Activated naive CD4-positive, alpha-beta T cell treated with anti-CD3 and anti-CD28 coated beads, Interleukin-2, amount 50 U/mL, for 24 hours (primary cell): ENCODE measurements at regions not wholly inside any gene's neighbourhood (a gene's known extent, or its start where the extent isn't known, plus 50 kb on each side); places are given as distances from the start of the nearest gene placed in this dataset.
A peak's percentile ranks its signal among the peaks of the same experiment; 100 is the strongest.

Experiments used
- H3K27ac Mint-ChIP-seq: one replicate; pipeline ENCODE4 v1.8.0; 2021; ENCODE audit warnings: mild to moderate bottlenecking, mixed read lengths
- H3K27me3 Mint-ChIP-seq: one replicate; pipeline ENCODE4 v1.8.0; 2021; ENCODE audit warnings: mixed read lengths
- H3K36me3 Mint-ChIP-seq: one replicate; pipeline ENCODE4 v1.8.0; 2021; ENCODE audit warnings: mixed read lengths
- H3K4me1 Mint-ChIP-seq: one replicate; pipeline ENCODE4 v1.8.0; 2021; ENCODE audit warnings: mixed read lengths
- H3K4me3 Mint-ChIP-seq: one replicate; pipeline ENCODE4 v1.8.0; 2021; ENCODE audit warnings: mild to moderate bottlenecking, mixed read lengths
- H3K9me3 Mint-ChIP-seq: one replicate; pipeline ENCODE4 v1.8.0; 2021; ENCODE audit warnings: mixed read lengths

DNA sequence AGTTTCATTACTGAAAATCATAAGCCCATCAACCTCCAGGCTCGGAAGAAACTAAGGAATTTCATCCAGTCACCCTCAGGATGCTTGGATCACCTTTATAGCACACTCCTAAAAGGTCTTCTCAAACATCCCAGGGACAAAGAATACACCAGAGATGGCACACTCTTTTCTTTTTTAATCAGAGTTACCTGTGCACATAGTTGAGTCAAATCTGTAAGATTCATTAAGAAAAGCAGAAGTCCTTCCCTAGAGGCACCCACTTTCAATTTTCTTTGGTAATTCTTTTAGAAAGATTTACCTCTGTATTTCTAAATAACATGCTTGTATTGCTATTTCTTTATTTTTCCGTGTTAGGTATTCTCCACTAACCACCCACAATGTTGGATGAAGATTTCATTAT, 50.6 kb upstream of the IL6 start:
- H3K27me3 Mint-ChIP-seq: no peaks in the 10 kb centered on the region
- H3K9me3 Mint-ChIP-seq: peaks cover 12% of the 10 kb centered on the region
- H3K4me3 Mint-ChIP-seq: peak overlapping the region; percentile 16
- H3K4me1 Mint-ChIP-seq: peaks cover 87% of the 10 kb centered on the region
- H3K27ac Mint-ChIP-seq: peak overlapping the region; percentile 71
- peaks cover 1% of the 10 kb centered on the region for H3K36me3 Mint-ChIP-seq

DNA sequence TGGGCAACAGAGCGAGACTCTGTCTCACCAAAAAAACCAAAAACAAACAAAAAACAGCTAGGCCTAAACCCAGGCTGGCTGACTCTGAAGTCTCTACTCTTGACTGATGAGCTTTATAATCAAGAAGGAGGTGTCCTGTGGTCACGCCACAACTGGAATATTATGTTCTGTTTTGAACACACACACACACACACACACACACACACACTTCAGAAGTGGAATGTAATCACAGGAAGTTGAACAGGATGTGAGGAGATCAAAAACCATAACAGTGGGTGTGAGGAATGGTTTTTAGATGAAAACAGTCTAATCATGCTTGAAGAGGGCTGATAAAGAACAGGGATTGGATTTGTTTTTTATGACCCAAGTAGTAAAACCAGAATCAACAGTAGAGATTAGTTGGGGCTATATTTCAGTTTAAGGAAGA, 51.1 kb upstream of the IL6 start:
- H3K27me3 Mint-ChIP-seq: no peaks in the 10 kb centered on the region
- peaks cover 87% of the 10 kb centered on the region for H3K4me1 Mint-ChIP-seq
- H3K27ac Mint-ChIP-seq: peak overlapping the region; percentile 71
- H3K36me3 Mint-ChIP-seq: peaks cover 1% of the 10 kb centered on the region
- peaks cover 12% of the 10 kb centered on the region for H3K9me3 Mint-ChIP-seq
- peak overlapping the region; percentile 16 for H3K4me3 Mint-ChIP-seq

GRCh38 chr7:22675421-22675820, 51.6 kb upstream of the IL6 start:
- Mint-ChIP-seq H3K9me3 (peaks cover 12% of the 10 kb centered on the region), H3K27me3 (no peaks in the 10 kb centered on the region), H3K4me1 (peaks cover 82% of the 10 kb centered on the region), H3K27ac (peak overlapping the region; percentile 61), H3K4me3 (no peak overlapping the region), H3K36me3 (peaks cover 1% of the 10 kb centered on the region)

- peaks cover 12% of the 10 kb centered on the region for H3K9me3 Mint-ChIP-seq
- H3K27me3 Mint-ChIP-seq: no peaks in the 10 kb centered on the region
- peak overlapping the region; percentile 34 for H3K4me3 Mint-ChIP-seq
- peaks cover 1% of the 10 kb centered on the region for H3K36me3 Mint-ChIP-seq
- peak overlapping the region; percentile 73 for H3K27ac Mint-ChIP-seq
- H3K4me1 Mint-ChIP-seq: peaks cover 65% of the 10 kb centered on the region
Observed at GRCh38 chr7:22672846-22673680, 53.9 kb upstream of the IL6 start.

DNA sequence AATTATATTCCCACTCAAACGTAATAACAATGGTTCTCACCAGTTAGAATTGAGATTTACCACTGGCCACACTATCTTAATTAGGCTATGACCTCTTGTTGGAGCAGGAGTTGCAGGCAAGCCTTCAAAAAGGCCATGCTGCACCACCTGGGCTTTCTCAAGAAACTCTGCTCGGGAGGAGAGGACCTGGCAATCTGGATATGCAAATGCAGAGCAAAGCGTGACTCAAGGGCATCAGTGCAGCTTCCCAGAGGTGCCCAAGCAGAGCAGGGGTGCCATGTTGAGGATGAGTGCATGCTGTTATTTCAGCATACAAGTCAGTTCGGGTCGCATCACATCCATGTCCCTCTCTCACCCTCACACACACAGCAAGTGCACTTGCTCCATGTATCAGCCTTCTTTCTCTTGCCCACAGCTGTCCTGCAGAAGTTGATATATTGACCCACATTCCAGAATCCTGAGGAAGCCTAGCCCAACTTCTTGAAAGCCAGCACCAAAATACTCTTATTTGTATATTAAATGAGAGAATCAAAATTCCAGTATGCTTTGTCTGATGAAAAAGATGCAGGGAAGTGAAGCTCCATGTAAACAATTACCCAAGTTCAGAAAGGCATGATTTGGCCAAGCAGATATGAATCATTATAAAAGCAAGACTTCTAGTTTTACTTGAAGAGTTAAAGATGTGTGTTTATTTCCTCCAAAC, 55.7 kb upstream of the IL6 start:
- H3K27me3 Mint-ChIP-seq: no peaks in the 10 kb centered on the region

DNA sequence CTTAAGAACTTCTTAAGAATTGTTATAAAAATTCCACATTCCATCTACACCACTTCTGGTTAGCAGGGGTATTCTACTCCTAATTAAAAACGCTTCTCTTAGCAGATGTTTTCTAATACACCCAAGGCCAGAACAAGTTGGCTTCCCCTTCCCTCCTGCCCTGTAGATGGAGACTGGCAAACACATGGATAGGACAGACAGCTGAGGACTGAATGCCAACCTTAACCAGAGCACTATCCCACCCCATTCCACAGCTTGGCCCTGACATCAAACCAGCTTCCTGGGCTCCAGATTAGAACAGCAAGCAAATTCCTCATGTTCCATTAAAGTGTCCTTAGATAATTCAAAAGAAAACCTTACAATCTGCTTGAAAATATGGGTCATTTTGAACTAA, 56.6 kb upstream of the IL6 start:
- H3K27me3 Mint-ChIP-seq: no peaks in the 10 kb centered on the region
- H3K4me3 Mint-ChIP-seq: no peak overlapping the region
- H3K27ac Mint-ChIP-seq: no peak overlapping the region
- H3K36me3 Mint-ChIP-seq: peaks cover 1% of the 10 kb centered on the region
- peaks cover 12% of the 10 kb centered on the region for H3K9me3 Mint-ChIP-seq
- H3K4me1 Mint-ChIP-seq: peaks cover 48% of the 10 kb centered on the region

More for the DNA sequence above, 55.7 kb upstream of the IL6 start:
- H3K4me1 Mint-ChIP-seq: peaks cover 49% of the 10 kb centered on the region
- H3K4me3 Mint-ChIP-seq: no peak overlapping the region
- peaks cover 12% of the 10 kb centered on the region for H3K9me3 Mint-ChIP-seq
- H3K27ac Mint-ChIP-seq: no peak overlapping the region
- peaks cover 1% of the 10 kb centered on the region for H3K36me3 Mint-ChIP-seq

DNA sequence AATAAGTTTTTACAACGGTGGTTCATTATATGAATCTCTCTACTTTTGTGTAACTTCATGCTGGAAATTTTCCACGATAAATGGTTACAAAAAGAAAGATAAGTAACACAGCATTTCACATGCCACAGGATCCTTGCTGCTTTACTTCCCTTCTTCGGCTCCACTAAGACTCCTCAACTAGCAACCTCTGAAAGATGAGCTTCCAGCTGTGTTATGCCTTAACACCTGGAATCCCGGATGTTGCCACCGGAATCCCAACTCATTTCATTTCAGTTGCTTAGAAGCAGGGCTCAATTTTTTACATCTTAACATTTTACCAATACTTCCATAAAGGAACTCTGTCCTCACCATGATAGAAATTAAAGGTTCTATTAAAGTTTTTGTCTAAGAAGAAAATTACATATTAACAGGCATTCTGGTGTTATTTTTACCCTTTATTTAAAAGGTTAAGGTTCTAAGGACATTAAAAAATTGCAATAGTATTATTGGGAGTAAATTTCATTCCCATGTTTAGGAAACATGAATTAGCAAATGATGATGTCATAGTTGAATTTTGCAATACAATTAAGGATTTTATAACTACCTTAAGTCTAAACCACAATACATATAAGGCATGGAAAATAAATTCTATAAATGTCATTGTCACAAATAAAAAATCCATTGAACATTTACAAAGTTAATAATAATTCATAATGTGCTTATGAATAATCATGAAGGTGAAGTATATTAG, 57.1 kb upstream of the IL6 start:
- Mint-ChIP-seq H3K27ac (no peak overlapping the region), H3K27me3 (no peaks in the 10 kb centered on the region), H3K36me3 (peaks cover 1% of the 10 kb centered on the region), H3K4me3 (no peak overlapping the region), H3K9me3 (peaks cover 12% of the 10 kb centered on the region), H3K4me1 (peaks cover 43% of the 10 kb centered on the region)

GRCh38 chr7:22668971-22669401, 58.0 kb upstream of the IL6 start:
- Mint-ChIP-seq H3K9me3 (peaks cover 12% of the 10 kb centered on the region), H3K36me3 (peaks cover 1% of the 10 kb centered on the region), H3K4me3 (no peak overlapping the region), H3K4me1 (peaks cover 38% of the 10 kb centered on the region), H3K27me3 (no peaks in the 10 kb centered on the region), H3K27ac (no peak overlapping the region)

DNA sequence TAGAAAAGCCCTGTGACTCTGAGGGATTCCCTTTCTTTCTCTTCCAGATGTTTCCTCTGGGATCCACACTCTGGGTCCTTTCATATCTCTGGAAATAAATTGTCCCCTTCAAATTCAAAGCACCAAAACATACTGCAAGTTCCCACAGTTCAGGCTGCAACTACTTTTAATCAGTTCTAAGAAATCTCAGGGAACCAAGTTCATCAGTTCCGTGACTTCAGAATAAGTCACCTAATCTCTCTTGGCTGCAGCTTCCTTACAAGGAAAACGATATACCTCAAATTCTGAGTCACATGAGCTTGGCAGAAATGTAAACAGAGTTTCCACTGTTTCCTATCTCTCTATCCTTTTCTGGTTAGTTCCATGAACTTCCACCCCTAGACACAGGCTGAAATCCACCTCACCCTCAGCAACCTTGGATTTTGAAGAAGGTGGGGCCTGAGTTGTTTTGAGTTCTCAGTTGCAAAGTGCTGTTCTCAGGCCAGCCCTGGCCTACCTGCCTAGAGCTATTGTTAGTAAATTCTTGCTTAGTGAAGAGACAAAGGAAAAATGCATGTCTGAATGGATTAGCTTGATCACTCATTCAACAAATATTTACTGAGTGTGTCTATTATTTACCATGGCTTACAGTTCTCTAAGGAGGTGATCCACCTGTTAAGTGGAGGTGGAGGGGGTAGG, 59.3 kb upstream of the IL6 start:
- H3K36me3 Mint-ChIP-seq: peaks cover 1% of the 10 kb centered on the region
- H3K4me3 Mint-ChIP-seq: no peak overlapping the region
- H3K27ac Mint-ChIP-seq: peak overlapping the region; percentile 35
- H3K27me3 Mint-ChIP-seq: no peaks in the 10 kb centered on the region
- peaks cover 4% of the 10 kb centered on the region for H3K9me3 Mint-ChIP-seq
- H3K4me1 Mint-ChIP-seq: peaks cover 37% of the 10 kb centered on the region

GRCh38 chr7:22667187-22667561, 59.8 kb upstream of the IL6 start:
- Mint-ChIP-seq H3K9me3 (no peaks in the 10 kb centered on the region), H3K27ac (no peak overlapping the region), H3K4me1 (peaks cover 37% of the 10 kb centered on the region), H3K4me3 (no peak overlapping the region), H3K36me3 (no peaks in the 10 kb centered on the region), H3K27me3 (no peaks in the 10 kb centered on the region)

- H3K4me3 Mint-ChIP-seq: no peak overlapping the region
- no peak overlapping the region for H3K27ac Mint-ChIP-seq
- H3K9me3 Mint-ChIP-seq: no peaks in the 10 kb centered on the region
- H3K4me1 Mint-ChIP-seq: peaks cover 37% of the 10 kb centered on the region
- H3K36me3 Mint-ChIP-seq: no peaks in the 10 kb centered on the region
- H3K27me3 Mint-ChIP-seq: no peaks in the 10 kb centered on the region
Observed at GRCh38 chr7:22666732-22667131, 60.3 kb upstream of the IL6 start.

- Mint-ChIP-seq H3K4me3 (no peak overlapping the region), H3K27me3 (no peaks in the 10 kb centered on the region), H3K27ac (no peak overlapping the region), H3K4me1 (peaks cover 32% of the 10 kb centered on the region), H3K36me3 (no peaks in the 10 kb centered on the region), H3K9me3 (no peaks in the 10 kb centered on the region)
Observed at GRCh38 chr7:22665923-22666322, 61.1 kb upstream of the IL6 start.

DNA sequence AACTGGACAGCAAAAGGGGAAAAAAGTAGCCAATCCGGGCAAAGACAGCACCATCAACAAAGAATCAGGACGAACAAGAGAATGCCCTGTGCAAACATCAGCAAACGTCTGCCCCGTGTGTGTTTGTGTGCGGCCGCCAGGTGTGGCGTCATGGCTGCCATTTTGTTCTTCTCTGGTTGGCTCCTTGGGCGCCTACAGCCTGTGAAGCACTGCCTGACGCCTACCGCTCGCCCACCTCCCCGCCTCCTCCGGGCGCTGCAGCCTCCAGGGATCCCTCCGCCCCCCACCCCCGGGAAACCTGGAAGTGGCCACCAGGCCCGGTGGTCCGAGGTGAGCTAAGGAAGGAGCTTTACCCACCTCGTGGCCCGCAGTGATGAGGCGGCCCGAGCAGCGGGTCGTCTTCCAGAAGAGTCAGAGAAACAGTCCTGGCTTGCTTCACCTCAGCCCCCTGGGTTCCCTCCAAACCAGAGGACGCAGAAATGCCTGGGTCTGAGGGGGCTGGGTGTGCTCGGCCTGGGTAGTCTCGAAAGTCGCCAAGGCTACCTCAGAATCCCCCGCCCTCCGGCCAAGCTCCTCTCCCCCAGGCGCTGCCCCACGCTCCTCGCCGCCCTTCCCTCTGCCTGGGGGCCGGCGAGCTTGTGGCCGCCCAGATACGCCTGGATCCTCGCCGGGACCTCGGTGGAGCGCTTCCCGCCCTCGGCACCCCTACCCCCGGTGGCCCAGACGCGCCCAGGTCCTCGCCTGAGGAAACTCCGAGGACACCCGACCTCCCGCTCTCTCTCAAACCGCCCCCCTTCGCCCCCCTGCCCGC, 61.8 kb upstream of the IL6 start:
- Mint-ChIP-seq H3K36me3 (no peaks in the 10 kb centered on the region), H3K4me1 (peaks cover 32% of the 10 kb centered on the region)

DNA sequence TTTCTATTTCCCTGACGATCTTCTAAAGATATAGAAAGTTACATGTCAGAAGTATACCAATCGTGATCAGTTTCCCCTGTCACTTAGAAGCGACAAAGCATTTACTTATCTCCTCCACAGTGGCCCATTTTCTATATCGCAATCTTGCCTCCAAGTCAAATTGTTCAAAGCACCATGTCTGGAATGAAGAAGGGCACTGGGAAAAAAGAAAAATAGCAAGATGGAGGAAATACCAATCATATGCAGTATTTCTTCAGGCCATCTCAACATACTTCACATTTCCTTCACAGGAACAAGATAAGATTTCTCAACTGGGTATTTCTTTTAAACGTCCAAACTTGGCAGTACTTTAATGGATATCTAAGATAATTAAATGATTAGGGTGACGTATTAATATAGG, 63.3 kb upstream of the IL6 start:
- Mint-ChIP-seq H3K9me3 (no peaks in the 10 kb centered on the region), H3K27me3 (no peaks in the 10 kb centered on the region), H3K27ac (peak overlapping the region; percentile 52), H3K36me3 (no peaks in the 10 kb centered on the region), H3K4me1 (peaks cover 32% of the 10 kb centered on the region), H3K4me3 (no peak overlapping the region)

More for the DNA sequence above, 61.8 kb upstream of the IL6 start:
- Mint-ChIP-seq H3K27ac (no peak overlapping the region), H3K9me3 (no peaks in the 10 kb centered on the region), H3K4me3 (no peak overlapping the region), H3K27me3 (no peaks in the 10 kb centered on the region)

DNA sequence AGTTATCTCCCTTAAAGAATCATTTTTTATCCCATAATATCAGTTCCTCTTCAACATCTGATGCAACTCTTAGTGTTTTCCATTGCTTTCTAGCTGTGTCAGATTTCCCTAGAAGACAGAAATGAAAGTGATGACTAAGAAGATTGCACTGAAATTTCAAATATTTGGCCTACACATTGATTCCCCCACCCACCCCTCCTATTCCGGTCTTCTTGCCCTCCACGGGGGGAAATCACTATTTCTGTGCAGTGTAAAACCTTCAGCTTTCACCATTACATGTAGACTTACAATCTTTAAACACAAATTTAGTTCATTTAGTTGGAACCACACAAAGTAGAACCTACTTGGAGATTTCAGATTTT, 63.7 kb upstream of the IL6 start:
- peak overlapping the region; percentile 56 for H3K27ac Mint-ChIP-seq
- peaks cover 36% of the 10 kb centered on the region for H3K4me1 Mint-ChIP-seq
- H3K36me3 Mint-ChIP-seq: no peaks in the 10 kb centered on the region
- H3K27me3 Mint-ChIP-seq: no peaks in the 10 kb centered on the region
- H3K9me3 Mint-ChIP-seq: no peaks in the 10 kb centered on the region
- no peak overlapping the region for H3K4me3 Mint-ChIP-seq
